NCI-H128 (cell line): ENCODE measurements at regions not wholly inside any gene's neighbourhood (a gene's known extent, or its start where the extent isn't known, plus 50 kb on each side); places are given as distances from the start of the nearest gene placed in this dataset.

Experiments
- DNase-seq: peaks from one replicate; lab custom pipeline; 2025; ENCODE audit not compliant: unreplicated experiment; lab: John Stamatoyannopoulos, UW

DNA sequence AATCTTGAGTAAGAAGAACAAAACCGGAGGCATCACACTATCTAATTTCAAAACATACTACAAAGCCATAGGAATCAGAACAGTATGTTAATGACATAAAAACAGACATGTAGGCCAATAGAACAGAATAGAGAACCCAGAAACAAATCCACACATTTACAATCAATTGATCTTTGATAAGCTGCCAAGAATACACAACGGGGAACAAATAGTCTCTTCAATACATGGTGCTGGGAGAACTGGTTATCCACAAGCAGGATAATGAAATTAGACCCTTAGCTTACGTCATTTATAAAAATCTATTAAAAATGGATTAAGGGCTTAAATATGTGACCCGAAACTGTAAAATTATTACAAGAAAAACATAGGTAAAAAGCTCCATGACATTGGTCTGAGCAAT lies 417.7 kb downstream of the INSC start:
- DNase-seq = no peak

DNA sequence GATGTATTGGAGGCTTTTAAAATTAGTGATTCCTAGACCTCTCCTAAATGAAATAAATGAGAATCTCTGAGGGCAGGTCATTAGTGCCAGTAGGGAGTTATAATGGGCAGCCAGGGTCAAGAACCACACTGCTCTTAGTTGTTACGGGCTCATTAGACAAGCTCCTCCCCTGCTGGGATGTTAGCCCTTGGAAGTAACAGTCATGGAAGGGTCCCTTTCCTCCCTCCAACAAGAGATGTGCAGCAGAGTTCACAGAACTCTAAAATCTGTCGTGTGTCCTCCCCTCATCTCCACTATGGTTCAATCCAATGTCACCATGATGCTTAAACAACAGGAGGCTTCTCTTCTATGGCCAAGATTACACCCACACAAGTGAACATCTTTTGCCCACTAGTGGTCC lies 419.5 kb downstream of the INSC start:
- DNase-seq = no peak

DNA sequence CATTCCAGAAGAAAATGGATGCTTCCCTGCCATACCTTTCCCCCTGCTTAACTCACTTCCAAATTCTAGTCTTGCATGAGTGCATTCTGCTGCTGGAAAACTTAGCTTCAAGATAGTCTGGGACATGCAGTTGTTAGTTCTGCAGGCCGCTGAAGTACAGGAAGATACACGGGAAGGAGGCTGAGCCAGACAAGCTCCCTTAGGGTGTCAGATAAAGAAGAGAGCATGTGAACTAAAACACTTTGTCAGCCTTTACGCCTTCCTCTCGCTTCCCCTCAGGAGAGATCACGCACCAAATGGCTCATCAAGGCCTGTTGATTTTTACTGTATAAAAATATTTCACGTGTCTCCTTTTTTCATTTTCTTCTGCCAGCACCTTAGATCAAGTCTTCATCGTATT lies 420.7 kb downstream of the INSC start:
- no peak for DNase-seq

DNA sequence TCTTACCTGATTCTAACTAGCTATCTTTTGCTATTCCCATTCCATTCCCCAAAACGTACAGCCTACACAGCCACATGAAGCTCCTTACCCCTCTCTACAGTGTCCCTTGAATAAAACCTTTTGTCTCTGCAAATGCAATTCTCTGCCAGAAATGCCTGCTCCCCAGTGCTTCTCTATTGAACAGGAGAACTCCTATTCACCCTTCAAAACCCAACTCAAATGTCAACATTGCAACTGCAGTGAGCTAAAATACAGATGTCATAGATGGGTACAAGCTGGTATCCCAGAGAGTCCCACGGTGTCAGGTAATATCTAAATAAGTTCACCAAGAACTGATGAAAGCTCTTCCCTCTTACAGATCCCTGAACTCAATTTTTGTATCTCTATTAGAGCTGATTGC lies 421.7 kb downstream of the INSC start:
- DNase-seq = no peak

DNA sequence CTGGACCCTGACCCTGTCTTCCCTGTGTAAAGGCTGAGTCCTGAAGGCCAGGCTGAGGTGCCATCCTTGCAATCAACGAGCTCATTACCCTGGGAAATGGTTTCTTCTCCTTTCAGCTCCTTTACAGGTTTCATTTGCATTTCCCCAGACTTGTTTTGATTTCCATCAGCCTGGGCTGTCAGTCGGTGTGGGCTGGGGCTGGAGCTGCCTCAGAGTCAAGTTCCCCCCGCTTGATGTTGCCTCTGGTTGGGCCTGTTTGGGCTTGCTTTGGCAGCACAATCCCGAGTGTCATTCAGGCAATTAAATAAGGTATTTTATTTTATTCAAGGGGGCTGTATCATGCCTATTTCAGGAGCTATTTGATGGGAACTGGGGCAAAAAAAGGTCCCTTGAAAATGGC lies 424.9 kb downstream of the INSC start:
- DNase-seq = no peak

DNA sequence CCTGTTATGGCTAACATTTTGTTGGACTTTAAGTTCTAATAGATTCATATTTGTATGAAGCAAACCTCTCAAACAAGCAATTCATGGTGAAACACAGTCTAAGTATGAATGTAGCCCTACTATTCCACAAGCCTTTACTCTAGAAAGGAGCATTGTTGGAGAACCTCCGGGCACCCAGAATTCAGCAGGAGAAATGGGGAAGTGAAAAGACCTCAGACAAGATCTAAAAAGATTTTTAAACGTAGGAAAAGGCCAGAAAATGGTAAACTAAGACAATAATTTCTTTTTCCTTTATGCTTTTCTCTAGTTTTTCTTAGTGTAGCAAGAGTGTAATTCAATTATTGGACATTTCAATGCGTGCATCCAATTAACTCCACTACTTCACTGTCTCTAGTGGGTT lies 426.4 kb downstream of the INSC start:
- no peak for DNase-seq

DNA sequence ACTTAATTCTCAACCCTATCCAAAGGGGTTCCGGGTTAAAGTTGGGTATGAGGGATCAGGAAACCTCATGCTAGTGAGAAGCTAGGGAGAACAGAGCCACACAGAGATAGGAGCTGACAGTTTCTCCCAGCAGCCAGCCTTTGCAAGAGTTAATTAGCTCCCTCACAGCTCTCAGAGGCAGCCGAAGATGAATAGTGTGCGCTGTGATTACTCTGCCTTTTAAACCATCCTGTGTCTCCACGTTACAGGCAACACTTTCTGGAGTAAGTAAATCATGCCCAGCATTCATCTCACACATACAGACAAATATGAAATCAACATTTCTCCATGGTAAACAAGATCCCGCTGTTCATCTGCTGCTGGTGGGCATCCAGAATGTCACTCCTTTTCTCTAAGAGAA lies 429.6 kb downstream of the INSC start:
- DNase-seq = no peak

DNA sequence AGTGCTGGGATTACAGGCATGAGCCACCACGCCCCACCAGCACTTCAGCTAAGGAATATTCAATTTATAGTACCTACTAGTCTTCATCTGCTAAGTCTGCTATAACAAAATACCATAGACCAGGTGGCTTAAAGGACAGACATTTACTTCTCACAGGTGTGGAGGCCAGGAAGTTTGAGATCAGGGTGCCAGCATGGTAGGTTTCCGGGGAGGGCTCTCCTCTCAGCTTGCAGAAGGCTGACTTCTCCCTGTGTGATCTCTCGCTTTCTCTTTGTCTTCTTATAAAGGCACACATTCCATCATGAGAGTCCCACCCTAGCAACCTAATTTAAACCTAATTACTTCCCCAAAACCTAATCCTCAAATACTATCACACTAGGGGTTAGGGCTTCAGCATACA lies 433.0 kb downstream of the INSC start:
- DNase-seq = no peak

DNA sequence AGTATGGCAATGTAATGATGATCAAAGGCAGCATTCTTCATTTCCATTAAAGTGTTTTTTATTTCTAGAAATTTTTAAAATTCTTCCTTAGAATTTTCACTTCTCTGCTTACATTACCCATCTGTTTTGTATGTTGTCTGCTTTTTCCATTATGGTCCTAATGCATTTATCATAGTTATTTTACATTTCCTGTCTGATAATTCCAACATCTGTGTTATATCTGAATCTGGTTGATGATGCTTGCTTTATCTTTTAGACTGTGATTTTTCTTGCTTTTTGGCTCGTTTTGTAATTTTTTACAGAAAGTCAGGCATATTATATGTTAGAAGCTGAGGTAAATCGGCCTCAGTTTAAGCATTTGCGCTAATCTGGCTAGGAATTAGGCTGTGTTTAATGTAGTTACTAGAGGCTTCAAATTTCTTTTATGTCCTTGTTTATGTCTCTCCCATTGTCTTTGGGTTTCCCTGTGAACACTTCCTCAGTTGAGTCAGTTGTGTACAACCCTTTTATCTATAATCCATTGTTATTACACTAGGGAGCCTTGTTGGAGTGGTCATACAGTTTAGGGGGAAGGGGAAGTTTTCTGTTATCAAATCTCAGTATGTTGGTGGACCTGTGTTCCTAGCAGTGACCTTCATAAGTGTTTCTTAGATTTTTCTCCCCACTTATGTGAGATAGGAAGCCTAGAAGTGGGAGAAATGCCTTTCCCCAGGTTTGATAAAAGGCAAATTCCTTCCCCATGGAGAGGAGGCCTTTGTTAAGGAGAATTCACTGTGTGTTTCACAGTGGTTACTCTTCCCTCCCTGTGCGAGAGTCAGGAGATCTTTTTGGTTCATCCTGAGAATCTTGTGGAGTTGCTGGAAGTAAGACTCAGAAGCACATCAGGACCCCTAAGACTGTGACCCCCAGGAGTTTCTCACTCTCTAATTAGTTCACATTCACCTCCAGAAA lies 437.5 kb downstream of the INSC start:
- no peak for DNase-seq

DNA sequence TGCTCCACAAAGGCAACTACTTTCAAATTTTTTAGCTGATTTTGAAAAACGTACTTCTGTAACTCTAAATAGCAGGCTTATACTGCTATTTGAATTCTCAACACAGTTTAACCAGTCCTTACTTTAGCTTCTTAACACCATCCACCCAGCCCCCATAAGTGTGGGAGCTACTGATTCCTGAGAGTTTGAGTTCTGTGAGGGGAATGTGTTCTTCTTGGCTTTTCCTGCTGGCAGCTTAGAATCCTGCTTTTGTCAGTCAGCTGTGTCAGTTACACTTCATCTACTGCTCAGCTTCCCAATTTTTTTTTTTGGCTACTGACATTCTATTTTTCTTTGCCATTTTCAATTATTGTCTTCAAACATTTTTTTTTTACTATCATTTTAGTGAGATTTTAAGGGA lies 440.4 kb downstream of the INSC start:
- DNase-seq = no peak

DNA sequence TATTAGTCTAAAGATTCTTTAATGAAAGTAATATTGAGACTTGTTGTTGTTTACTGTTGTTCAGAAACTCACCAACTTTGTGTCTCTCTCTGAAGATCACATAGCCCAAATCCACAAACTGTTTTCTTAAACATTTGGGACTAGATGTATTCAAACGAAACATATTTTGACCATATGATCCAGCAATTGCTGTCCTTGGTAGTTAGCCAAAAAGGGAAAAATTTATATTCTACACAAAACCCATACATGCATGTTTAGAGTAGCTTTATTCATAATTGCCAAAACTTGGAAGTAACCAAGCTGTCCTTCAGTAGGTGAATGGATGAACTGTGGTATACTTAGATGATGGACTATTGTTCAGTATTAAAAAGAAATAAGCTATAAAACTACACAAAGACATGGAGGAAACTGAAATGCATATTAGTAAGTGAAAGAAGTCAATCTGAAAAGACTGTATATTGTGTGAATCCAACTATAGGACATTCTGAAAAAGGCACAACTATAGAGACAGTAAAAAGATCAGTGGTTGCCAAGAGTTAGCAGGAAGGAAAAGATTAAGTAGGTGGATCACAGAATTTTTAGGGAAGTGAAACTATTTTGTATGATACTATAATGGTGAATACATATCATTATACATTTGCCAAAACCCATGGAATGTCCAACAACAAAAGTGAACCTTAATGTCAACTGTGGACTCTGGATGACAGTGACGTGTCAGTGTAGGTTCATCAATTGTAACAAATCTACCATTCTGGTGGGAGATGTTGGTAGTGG lies 442.9 kb downstream of the INSC start:
- no peak for DNase-seq

DNA sequence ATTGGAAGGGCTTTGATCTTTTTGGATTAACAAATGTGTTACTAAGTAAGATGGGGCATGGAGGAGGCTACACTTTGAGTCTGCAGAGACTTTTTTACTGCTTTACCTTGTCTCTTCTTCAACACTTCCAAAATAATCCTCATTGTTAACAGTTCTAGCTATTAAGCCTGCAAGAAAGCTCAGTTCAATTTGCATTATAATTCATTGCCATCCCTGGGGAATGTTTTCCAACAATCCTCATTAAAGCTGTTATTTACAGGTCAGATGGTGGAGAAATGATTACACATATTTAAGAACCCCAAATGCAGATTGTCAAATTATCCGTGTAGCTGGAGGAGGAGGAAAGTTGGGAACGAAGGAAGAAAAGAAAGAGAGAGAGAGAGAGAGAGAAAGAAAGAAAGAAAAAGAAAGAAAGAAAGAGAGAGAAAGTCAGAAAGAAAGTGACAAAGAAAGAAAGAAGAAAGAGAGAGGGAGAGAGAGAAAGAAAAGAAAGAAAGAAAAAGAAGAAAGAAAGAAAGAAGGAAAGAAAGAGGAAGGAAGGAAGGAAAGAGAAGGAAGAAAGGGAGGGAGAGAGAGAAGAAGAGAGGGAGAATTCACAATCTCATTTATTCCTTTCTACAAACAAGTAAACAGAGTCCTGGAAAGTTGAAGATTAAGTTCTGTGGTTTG lies 443.9 kb downstream of the INSC start:
- DNase-seq = no peak

DNA sequence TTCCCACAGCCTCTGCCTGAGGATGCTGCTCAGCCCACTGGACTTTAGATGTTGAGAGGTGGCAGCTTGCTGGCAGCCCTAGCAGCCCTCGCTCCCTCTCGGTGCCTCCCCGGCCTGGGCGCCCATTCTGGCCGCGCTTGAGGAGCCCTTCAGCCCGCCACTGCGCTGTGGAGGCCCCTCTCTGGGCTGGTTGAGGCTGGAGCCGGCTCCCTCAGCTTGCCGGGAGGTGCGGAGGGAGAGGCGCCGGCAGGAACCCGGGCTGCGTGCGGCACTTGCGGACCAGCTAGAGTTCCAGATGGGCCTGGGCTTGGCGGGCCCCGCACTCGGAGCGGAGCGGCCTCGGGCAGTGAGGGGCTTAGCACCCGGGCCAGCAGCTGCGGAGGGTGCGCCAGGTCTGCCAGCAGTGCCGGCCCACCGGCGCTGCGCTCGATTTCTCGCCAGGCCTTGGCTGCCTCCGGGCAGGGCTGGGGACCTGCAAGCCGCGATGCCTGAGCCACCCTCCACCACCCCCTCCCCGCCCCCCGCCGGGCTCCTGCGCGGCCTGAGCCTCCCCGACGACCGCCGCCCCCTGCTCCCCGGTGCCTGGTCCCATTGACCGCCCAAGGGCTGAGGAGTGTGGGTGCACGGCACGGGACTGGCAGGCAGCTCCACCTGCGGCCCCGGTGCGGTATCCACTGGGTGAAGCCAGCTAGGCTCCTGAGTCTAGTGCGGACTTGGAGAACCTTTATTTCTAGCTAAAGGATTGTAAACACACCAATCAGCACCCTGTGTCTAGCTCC lies 446.2 kb downstream of the INSC start:
- no peak for DNase-seq

DNA sequence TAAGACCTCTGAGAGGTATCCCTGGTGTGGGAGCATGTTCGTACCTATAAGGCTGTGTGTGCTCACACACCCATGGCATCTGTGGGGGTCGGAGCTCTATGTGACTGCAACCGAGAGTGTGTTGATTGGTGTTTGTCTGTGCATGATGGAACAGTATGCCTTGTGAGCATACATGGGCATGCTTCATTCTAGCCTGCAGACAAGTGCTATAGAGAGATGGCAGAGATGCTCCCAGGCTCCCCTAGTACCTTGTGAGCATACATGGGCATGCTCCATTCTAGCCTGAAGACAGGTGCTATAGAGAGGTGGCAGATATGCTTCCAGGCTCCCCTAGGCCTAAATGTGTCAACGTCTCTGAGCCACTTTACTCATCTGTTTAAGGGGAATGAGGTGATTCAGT lies 447.5 kb downstream of the INSC start:
- no peak for DNase-seq

DNA sequence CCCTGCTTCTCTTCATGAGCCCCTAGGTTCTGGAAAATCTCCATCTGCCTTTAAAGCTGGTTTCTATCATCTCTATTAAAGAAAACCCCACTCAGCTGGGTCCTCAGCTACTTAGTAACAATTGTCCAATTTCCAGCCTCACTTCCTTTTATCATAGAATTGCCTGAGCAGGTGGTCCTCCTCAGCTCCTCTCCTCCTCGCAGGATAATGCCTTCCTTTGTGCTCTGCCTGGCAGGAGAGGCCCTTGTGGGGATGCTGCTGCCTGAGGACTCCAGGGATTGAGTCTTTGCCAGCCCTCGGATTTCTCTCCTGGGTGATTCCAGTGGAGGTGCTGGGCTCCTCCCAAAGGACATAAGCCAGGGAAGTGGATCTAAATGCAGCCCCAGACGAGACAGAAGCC lies 448.3 kb downstream of the INSC start:
- DNase-seq = peak; percentile 52

DNA sequence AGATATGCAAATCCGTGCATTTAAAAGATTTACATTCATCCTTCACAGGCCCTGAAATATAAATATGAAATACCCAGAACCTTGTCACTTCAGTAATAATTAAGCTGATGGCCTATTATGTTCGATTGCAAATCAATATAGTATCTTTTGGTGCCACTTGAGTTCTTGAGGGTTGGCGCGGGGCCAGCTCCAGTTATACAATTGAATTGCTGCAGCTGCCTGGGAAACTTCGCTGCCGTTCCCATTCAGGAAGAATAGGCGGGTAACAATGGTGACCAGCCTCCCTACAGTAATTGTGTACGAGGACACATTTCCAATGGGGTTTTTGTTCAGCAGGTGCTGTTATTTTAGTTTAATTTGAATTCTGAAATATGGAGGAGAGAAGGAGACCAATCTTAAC lies 451.2 kb downstream of the INSC start:
- peak; percentile 88 for DNase-seq

DNA sequence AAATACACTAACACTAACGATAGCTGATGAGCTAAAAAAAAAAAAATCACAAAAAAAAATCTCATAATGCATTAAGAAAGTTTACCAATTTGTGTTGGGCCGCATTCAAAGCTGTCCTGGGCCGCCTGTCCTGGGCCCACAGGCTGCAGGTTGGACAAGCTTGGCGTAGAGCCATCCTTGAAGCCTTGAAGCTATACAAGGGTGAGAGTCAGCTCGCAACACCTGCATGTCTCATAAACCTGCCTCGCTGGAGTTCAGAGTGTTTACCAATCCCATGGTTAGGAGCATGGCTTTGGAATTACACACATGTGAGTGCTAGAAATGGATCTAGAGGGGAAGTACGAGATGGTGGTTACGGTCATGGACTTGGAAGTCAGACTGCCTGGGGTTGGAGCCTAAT lies 453.7 kb downstream of the INSC start:
- no peak for DNase-seq

DNA sequence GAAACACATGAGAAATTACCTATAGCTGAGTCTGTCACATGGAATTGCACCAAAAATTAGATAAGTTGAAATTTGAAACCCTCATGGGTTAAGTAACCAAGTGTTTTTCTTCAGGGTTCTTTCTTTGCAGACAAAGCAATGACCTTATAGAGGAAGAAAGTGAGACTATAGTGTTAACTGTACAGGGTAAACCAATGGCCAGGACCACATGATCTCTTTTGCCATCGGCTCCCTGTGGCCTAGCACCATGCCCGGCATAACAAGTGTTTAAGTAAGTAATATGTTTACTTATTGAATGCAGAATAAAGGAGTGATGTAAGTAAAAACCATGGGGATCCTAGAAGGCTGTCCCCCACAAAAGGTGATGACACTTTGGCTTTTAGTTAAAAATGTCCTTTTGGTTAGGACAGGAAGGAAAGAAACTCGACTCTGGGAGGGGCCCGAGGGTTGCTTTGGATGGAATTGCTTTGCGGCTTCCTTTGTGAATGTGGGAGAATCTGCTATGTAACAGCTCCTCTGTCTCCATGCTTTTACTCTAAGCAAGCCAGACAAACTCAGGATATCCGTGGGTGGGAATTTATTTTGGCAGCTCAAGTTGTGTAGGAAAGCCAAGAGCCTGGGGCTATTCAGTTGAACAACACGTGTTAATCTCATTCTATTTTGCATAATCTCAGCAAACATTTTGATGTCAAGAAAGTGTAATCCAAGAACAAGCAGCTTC lies 454.7 kb downstream of the INSC start:
- no peak for DNase-seq

DNA sequence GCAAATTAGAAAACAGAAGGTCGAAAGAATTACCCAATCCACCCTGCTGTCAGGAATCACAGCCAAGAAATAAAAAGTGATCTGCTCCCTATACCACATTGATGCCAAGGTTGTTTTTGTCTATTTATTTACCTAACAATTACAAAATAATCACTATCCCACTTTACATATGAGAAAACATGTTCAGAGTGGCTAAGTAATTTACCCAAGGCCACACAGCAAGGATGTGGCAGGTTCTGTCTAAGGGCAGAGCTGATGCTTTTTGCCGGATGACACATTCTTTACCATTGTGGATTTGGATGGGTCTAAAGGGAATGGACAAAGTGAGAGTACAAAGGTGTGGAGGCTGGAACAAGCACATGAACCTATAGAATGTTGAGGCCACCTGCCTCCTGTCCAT lies 460.7 kb downstream of the INSC start:
- DNase-seq = no peak

DNA sequence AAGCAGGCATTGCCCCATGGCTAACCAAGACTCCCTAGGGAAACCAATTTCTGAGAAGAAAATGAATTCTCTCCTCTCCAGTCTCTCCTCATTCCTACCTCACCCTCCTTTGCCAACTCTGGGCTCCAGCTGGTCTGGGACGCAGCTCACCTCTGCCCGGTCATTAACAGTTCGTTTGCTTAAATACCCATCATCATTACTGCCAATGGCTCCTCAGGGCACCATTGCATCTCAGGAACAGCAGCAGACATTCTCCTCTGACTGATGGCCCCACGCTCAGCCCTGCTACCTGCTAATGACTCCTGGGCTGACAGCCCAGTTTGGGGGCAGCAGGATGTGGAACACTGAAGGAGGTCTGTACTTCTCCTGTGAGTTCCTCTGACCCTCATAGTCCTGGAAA lies 462.0 kb downstream of the INSC start:
- no peak for DNase-seq
